ENCODE measurements at regions not wholly inside any gene's neighbourhood (a gene's known extent, or its start where the extent isn't known, plus 50 kb on each side); places are given as distances from the start of the nearest gene placed in this dataset.

- no peak for DNase-seq
Observed at GRCh38 chr16:64206862-64207261, 915.0 kb downstream of the CDH11 start.

- no peak for DNase-seq
Observed at GRCh38 chr16:64203126-64203525, 918.7 kb downstream of the CDH11 start.

GRCh38 chr16:64202571-64202970 is 919.3 kb downstream of the CDH11 start:
- no peak for DNase-seq

GRCh38 chr16:64196444-64196843 is 925.4 kb downstream of the CDH11 start:
- DNase-seq = no peak

GRCh38 chr16:64185954-64186353 is 935.9 kb downstream of the CDH11 start:
- no peak for DNase-seq

- DNase-seq = no peak
Observed at GRCh38 chr16:64184156-64184555, 937.7 kb downstream of the CDH11 start.

GRCh38 chr16:64182985-64183384 is 938.9 kb downstream of the CDH11 start:
- no peak for DNase-seq

- no peak for DNase-seq
Observed at GRCh38 chr16:64181271-64181925, 940.5 kb downstream of the CDH11 start.

- DNase-seq = no peak
Observed at GRCh38 chr16:64180136-64180900, 941.5 kb downstream of the CDH11 start.

GRCh38 chr16:64174327-64174726 is 947.5 kb downstream of the CDH11 start:
- no peak for DNase-seq

GRCh38 chr16:64172652-64173051 is 949.2 kb downstream of the CDH11 start:
- no peak for DNase-seq

GRCh38 chr16:64172226-64172625 is 949.6 kb downstream of the CDH11 start:
- no peak for DNase-seq

GRCh38 chr16:64171632-64172031 is 950.2 kb downstream of the CDH11 start:
- no peak for DNase-seq

GRCh38 chr16:64168371-64168770 is 953.5 kb downstream of the CDH11 start:
- DNase-seq = no peak

GRCh38 chr16:64167936-64168335 is 953.9 kb downstream of the CDH11 start:
- DNase-seq = no peak

- DNase-seq = no peak
Observed at GRCh38 chr16:64165368-64165767, 956.5 kb downstream of the CDH11 start.

- DNase-seq = no peak
Observed at GRCh38 chr16:64162613-64163375, 959.1 kb downstream of the CDH11 start.

- no peak for DNase-seq
Observed at GRCh38 chr16:64159976-64160375, 961.9 kb downstream of the CDH11 start.

GRCh38 chr16:64158941-64159588 is 962.8 kb downstream of the CDH11 start:
- no peak for DNase-seq

GRCh38 chr16:64153718-64154117 is 968.1 kb downstream of the CDH11 start:
- no peak for DNase-seq

- no peak for DNase-seq
Observed at GRCh38 chr16:64151990-64152767, 969.7 kb downstream of the CDH11 start.

GRCh38 chr16:64150193-64150592 is 971.7 kb downstream of the CDH11 start:
- DNase-seq = no peak

- no peak for DNase-seq
Observed at GRCh38 chr16:64149756-64150155, 972.1 kb downstream of the CDH11 start.
